HCT116 (cell line): ENCODE measurements at regions not wholly inside any gene's neighbourhood (a gene's known extent, or its start where the extent isn't known, plus 50 kb on each side); places are given as distances from the start of the nearest gene placed in this dataset.

Experiments
- ATAC-seq: fragments of 200-7000 bp; cut with Tn5 transposase; 2 replicates; pipeline ENCODE4 v1.9.1; 2020; ENCODE audit warnings: mild to moderate bottlenecking, moderate library complexity
- BruUV-seq: library from RNA; stranded (reverse); fragments of 400-500 nt; replicated peaks from 2 replicates; lab custom pipeline; 2021; lab: Mats Ljungman, UMichigan
- CTCF ChIA-PET: fragments of 300-600 bp; sonication (Branson Sonifier 250); formaldehyde crosslinking; loops from one replicate; lab custom pipeline; 2021; ENCODE audit warnings: antibody characterized with exemption; lab: Charles Lee
- POLR2A ChIA-PET: fragments of 300-600, 350-600 bp; sonication (Branson Sonifier 250); formaldehyde crosslinking; loops from one replicate; lab custom pipeline; 2021; ENCODE audit warnings: antibody characterized with exemption; lab: Charles Lee
- RAD21 ChIA-PET, 2 experiments: fragments of 300-600 bp; sonication (Branson Sonifier 250); formaldehyde crosslinking; loops; one replicate each; lab custom pipeline; 2023; ENCODE audit warnings: low total read pairs in 2 of 2; ENCODE audit not compliant: uncharacterized antibody in 2 of 2, unreplicated experiment in 2 of 2, low non-redundant PET in 1 of 2; lab: Charles Lee
- DNase-seq: peaks from one replicate; pipeline ENCODE4 v3.0.0-alpha.2; 2010; ENCODE audit warnings: low read depth, low spot score
- H2AFZ ChIP-seq: fragments of 200-600 bp; shearing (Covaris generic), sonication (generic); 2 replicates; pipeline ENCODE4 v1.6.1; 2017; ENCODE audit warnings: low read depth, mixed run types, mixed read lengths, antibody characterized with exemption, low read length; ENCODE audit not compliant: poor library complexity, severe bottlenecking
- H3K27ac ChIP-seq: 2 replicates; pipeline ENCODE4 v1.5.1; 2012; ENCODE audit warnings: low read depth, low read length
- H3K27me3 ChIP-seq: fragments of 200-600 bp; sonication (generic); 2 replicates; pipeline ENCODE4 v1.6.1; 2016; ENCODE audit warnings: mixed run types, low read length, mixed read lengths; ENCODE audit not compliant: insufficient read depth
- H3K36me3 ChIP-seq, 2 experiments: fragments of 200-500 bp in 1 of 2; fragments of 200-600 bp in 1 of 2; sonication (Bioruptor generic) in 1 of 2; sonication (generic) in 1 of 2; 2 replicates each; pipeline versions ENCODE4 v1.5.1 to v1.6.1; 2014 to 2016; ENCODE audit warnings: low read length in 2 of 2, inconsistent platforms in 1 of 2, mixed read lengths in 1 of 2, mixed run types in 1 of 2; ENCODE audit not compliant: insufficient read depth in 2 of 2, control insufficient read depth in 1 of 2
- H3K4me1 ChIP-seq, 2 experiments: fragments of 200-600 bp in 1 of 2; sonication (generic) in 1 of 2; 2 replicates each; pipeline versions ENCODE4 v1.5.1 to v1.6.1; 2012 to 2017; ENCODE audit warnings: low read length in 2 of 2, inconsistent platforms in 1 of 2, mild to moderate bottlenecking in 1 of 2, mixed read lengths in 1 of 2, mixed run types in 1 of 2, moderate library complexity in 1 of 2; ENCODE audit not compliant: insufficient read depth in 2 of 2, control insufficient read depth in 1 of 2
- H3K4me2 ChIP-seq: fragments of 200-600 bp; sonication (generic); 2 replicates; pipeline ENCODE4 v1.6.1; 2017; ENCODE audit warnings: mixed run types, low read length, mixed read lengths
- H3K4me3 ChIP-seq, 2 experiments: fragments of 200-600 bp in 1 of 2; sonication (generic) in 1 of 2; replicated peaks in 1 of 2; 2 replicates each; pipeline ENCODE4 v1.5.1; 2011 to 2016; ENCODE audit warnings: low read length in 2 of 2, control low read depth in 1 of 2, low read depth in 1 of 2, mild to moderate bottlenecking in 1 of 2, mixed read lengths in 1 of 2, mixed run types in 1 of 2
- H3K79me2 ChIP-seq: fragments of 200-600 bp; sonication (generic); 2 replicates; pipeline ENCODE4 v1.6.1; 2017; ENCODE audit warnings: mild to moderate bottlenecking, mixed run types, low read length, moderate library complexity, mixed read lengths; ENCODE audit not compliant: insufficient read depth
- H3K9ac ChIP-seq: fragments of 200-600 bp; sonication (generic); 2 replicates; pipeline ENCODE4 v1.6.1; 2016; ENCODE audit warnings: low read length, mixed read lengths
- H3K9me2 ChIP-seq: fragments of 200-600 bp; sonication (generic), shearing (Covaris generic); 2 replicates; pipeline ENCODE4 v1.6.1; 2017; ENCODE audit warnings: mixed run types, mild to moderate bottlenecking, moderate library complexity; ENCODE audit not compliant: insufficient read depth
- H3K9me3 ChIP-seq, 2 experiments: fragments of 200-500 bp in 1 of 2; fragments of 200-600 bp in 1 of 2; sonication (Bioruptor generic) in 1 of 2; sonication (generic) in 1 of 2; 2 replicates each; pipeline ENCODE4 v1.6.1; 2014 to 2017; ENCODE audit warnings: low read length in 2 of 2, mixed read lengths in 2 of 2, inconsistent platforms in 1 of 2, low read depth in 1 of 2, mild to moderate bottlenecking in 1 of 2, mixed run types in 1 of 2, moderate library complexity in 1 of 2; ENCODE audit not compliant: control insufficient read depth in 1 of 2, insufficient read depth in 1 of 2
- H4K20me1 ChIP-seq: fragments of 200-600 bp; sonication (generic), shearing (Covaris generic); 2 replicates; pipeline ENCODE4 v1.6.1; 2017; ENCODE audit warnings: mixed run types, mild to moderate bottlenecking, moderate library complexity; ENCODE audit not compliant: insufficient read depth
- CBX3 ChIP-seq: IDR thresholded peaks from 2 replicates; pipeline ENCODE4 v1.6.1; 2012; ENCODE audit warnings: low read depth
- CEBPB ChIP-seq: IDR thresholded peaks from 2 replicates; pipeline ENCODE4 v1.6.1; 2012; ENCODE audit warnings: low read depth
- EGR1 ChIP-seq: IDR thresholded peaks from 2 replicates; pipeline ENCODE4 v1.6.1; 2012; ENCODE audit warnings: low read depth
- EZH2 ChIP-seq: fragments of 200-600 bp; sonication (generic); IDR thresholded peaks from 2 replicates; pipeline ENCODE4 v1.6.1; 2017; ENCODE audit warnings: antibody characterized with exemption, mixed run types
- FOSL1 ChIP-seq: IDR thresholded peaks from 2 replicates; pipeline ENCODE4 v1.6.1; 2012; ENCODE audit warnings: low read depth
- JUND ChIP-seq: IDR thresholded peaks from 2 replicates; pipeline ENCODE4 v1.6.1; 2012
- POLR2A ChIP-seq: IDR thresholded peaks from 2 replicates; pipeline ENCODE4 v1.7.0; 2011; ENCODE audit warnings: borderline replicate concordance; ENCODE audit not compliant: insufficient read depth, insufficient read length; ENCODE audit errors: extremely low read depth
- RAD21 ChIP-seq: IDR thresholded peaks from 2 replicates; pipeline ENCODE4 v1.6.1; 2012; ENCODE audit warnings: low read depth, mild to moderate bottlenecking
- YY1 ChIP-seq: IDR thresholded peaks from 2 replicates; pipeline ENCODE4 v1.6.1; 2011; ENCODE audit warnings: low read length, low read depth, moderate library complexity, mild to moderate bottlenecking; ENCODE audit not compliant: insufficient replicate concordance; ENCODE audit errors: extremely low read depth
- ZFX ChIP-seq: fragments of 450-650 bp; IDR thresholded peaks from 2 replicates; pipeline ENCODE4 v1.6.1; 2017
- intact Hi-C: fragments of 100-400 bp; cut with micrococcal nuclease; formaldehyde crosslinking; loops from 2 replicates; pipeline ENCODE4 v1.10.0; 2022
- TF ChIP-seq, protein P1 (sequence below): IDR thresholded peaks from 2 replicates; pipeline ENCODE4 v1.6.1; 2011; ENCODE audit warnings: mild to moderate bottlenecking, low read length, moderate library complexity; ENCODE audit not compliant: insufficient replicate concordance; ENCODE audit errors: extremely low read depth
- TF ChIP-seq, protein P2 (sequence below): IDR thresholded peaks from 2 replicates; pipeline ENCODE4 v1.6.1; 2012

DNA sequence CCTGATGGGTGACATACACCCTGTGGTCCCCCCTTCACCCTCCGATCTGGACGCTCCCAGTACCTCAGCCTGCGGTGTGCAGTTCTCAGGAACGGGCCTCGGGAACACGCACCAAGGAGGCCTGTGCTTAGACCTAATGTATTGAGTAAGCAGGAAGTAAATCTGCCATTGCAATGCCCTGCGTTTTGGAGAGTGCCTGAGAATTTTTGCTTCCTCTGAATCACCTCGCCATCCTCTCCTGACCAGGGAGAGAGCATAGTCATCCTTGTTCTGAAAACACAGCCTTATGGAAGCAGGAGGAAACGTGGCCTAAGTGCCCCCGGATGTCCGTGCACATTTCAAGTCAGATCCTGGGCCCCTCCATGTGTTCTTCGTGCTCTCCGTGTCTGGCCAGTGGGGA lies 272.2 kb downstream of the NDUFA10 start:
- BruUV-seq: no TSS peak
- no peak for ATAC-seq

DNA sequence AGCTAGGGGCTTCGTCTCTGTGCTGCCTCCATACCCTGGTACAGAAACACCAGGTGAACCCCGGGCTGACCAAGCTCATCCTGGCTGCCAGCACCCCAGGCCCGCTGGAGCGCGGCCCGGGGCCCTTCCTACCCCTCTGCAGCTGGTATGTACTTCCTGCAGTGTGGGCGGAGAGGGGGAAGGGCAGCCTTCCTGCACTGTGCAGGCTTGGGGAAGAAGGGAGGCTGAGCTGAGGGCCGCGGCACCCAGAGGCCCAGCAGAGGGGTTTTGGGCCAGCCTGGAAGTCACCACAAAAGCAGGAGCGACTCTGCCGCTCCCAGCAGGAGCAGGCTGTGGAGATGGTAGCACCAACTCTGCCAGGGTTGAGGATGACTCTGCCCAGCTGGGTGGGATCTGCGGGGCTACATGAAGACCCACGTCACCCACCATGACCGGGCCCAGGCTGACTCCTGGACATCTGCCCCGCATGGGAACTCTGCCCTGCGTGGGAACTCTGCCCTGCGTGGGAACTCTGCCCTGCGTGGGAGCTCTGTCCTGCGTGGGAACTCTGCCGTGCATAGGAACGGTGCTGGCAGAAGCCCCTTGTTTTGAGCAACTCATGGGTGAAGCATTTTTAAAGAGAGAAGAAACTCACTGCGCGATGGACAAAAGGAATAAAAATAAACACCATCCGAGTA lies 273.3 kb downstream of the NDUFA10 start:
- no TSS peak for BruUV-seq
- ChIA-PET CTCF (no interaction called here), RAD21 (interaction anchor here in 1 of 2 experiments (0.7 kb wide), 1 partner anchor 753 kb away, joined by 6 read pairs; no protein-coding TSS in a partner anchor), POLR2A (no interaction called here)
- no peaks in the 10 kb centered on the region for H4K20me1 ChIP-seq
- ATAC-seq: no peak
- no peaks in the 10 kb centered on the region for H3K79me2 ChIP-seq
- no peak overlapping the region for H3K27ac ChIP-seq
- no peak overlapping the region for H3K4me3 ChIP-seq
- H3K9ac ChIP-seq: no peak overlapping the region
- no peaks in the 10 kb centered on the region for H3K36me3 ChIP-seq
- DNase-seq: no peak
- no peaks in the 10 kb centered on the region for H3K4me1 ChIP-seq
- intact Hi-C loops: no loop called here
- no peaks in the 10 kb centered on the region for H3K27me3 ChIP-seq
- H3K9me3 ChIP-seq: no peaks in the 10 kb centered on the region
- H3K4me2 ChIP-seq: no peak overlapping the region
- no peaks in the 10 kb centered on the region for H3K9me2 ChIP-seq
- no peak overlapping the region for H2AFZ ChIP-seq
- TF ChIP-seq JUND (no peak), EGR1 (no peak), CEBPB (no peak), POLR2A (no peak), ZFX (no peak), EZH2 (no peak), RAD21 (no peak), FOSL1 (no peak)
- TF ChIP-seq, protein P1, sequence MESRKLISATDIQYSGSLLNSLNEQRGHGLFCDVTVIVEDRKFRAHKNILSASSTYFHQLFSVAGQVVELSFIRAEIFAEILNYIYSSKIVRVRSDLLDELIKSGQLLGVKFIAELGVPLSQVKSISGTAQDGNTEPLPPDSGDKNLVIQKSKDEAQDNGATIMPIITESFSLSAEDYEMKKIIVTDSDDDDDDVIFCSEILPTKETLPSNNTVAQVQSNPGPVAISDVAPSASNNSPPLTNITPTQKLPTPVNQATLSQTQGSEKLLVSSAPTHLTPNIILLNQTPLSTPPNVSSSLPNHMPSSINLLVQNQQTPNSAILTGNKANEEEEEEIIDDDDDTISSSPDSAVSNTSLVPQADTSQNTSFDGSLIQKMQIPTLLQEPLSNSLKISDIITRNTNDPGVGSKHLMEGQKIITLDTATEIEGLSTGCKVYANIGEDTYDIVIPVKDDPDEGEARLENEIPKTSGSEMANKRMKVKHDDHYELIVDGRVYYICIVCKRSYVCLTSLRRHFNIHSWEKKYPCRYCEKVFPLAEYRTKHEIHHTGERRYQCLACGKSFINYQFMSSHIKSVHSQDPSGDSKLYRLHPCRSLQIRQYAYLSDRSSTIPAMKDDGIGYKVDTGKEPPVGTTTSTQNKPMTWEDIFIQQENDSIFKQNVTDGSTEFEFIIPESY: no peak

More for the DNA sequence above, 272.2 kb downstream of the NDUFA10 start:
- no peaks in the 10 kb centered on the region for H3K9me2 ChIP-seq
- H3K27me3 ChIP-seq: no peaks in the 10 kb centered on the region
- CTCF ChIA-PET: no interaction called here
- DNase-seq: no peak
- TF ChIP-seq, protein P2, sequence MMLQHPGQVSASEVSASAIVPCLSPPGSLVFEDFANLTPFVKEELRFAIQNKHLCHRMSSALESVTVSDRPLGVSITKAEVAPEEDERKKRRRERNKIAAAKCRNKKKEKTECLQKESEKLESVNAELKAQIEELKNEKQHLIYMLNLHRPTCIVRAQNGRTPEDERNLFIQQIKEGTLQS: no peak
- TF ChIP-seq RAD21 (no peak), JUND (no peak), CBX3 (no peak), YY1 (no peak)
- TF ChIP-seq, protein P1: no peak
- intact Hi-C loops: no loop called here
- H3K9ac ChIP-seq: no peak overlapping the region
- H3K4me1 ChIP-seq: peaks cover 0 to under 1% of the 10 kb centered on the region in 2 experiments; a peak in 1 of 4 replicates
- RAD21 ChIA-PET: no interaction called here
- POLR2A ChIA-PET: no interaction called here
- H3K79me2 ChIP-seq: no peaks in the 10 kb centered on the region
- no peak overlapping the region for H3K4me3 ChIP-seq
- no peak overlapping the region for H3K4me2 ChIP-seq
- no peaks in the 10 kb centered on the region for H3K9me3 ChIP-seq
- no peaks in the 10 kb centered on the region for H3K36me3 ChIP-seq
- H3K27ac ChIP-seq: no peak overlapping the region
- H2AFZ ChIP-seq: no peak overlapping the region
- H4K20me1 ChIP-seq: no peaks in the 10 kb centered on the region
